Body of pancreas (tissue), 4 donors: ENCODE measurements at regions not wholly inside any gene's neighbourhood (a gene's known extent, or its start where the extent isn't known, plus 50 kb on each side); places are given as distances from the start of the nearest gene placed in this dataset.

Experiments
- POLR2A ChIP-seq, 3 donors: fragments of 450-650 bp; IDR thresholded peaks; one replicate each; pipeline ENCODE4 v1.6.1; 2016; ENCODE audit warnings: antibody characterized with exemption in 3 of 3, mild to moderate bottlenecking in 2 of 3
- TF ChIP-seq, protein P1 (sequence below), 7 experiments: fragments of 450-650 bp in 4 of 7; fragments of 200-600 bp in 3 of 7; sonication (generic) in 3 of 7; IDR thresholded peaks; one replicate each; pipeline ENCODE4 v1.5.1; 2016 to 2019; ENCODE audit warnings: antibody characterized with exemption in 7 of 7

DNA sequence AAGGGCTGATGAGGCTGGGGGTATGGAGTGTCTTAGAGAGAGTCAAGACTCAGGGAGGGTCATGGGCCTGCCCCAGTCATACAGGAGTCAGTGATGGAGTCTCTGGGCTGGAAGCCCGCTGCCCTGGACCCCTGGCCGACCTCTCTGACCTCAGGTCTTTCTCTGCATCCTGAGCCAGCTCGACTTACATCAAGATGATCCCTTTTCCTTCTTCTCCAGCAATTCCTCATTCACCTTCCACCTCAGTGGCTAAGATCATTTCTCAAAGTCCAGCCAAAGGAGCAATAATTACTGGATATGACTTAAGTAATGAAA is 308.6 kb downstream of the MATN1 start:
- TF ChIP-seq, protein P1, sequence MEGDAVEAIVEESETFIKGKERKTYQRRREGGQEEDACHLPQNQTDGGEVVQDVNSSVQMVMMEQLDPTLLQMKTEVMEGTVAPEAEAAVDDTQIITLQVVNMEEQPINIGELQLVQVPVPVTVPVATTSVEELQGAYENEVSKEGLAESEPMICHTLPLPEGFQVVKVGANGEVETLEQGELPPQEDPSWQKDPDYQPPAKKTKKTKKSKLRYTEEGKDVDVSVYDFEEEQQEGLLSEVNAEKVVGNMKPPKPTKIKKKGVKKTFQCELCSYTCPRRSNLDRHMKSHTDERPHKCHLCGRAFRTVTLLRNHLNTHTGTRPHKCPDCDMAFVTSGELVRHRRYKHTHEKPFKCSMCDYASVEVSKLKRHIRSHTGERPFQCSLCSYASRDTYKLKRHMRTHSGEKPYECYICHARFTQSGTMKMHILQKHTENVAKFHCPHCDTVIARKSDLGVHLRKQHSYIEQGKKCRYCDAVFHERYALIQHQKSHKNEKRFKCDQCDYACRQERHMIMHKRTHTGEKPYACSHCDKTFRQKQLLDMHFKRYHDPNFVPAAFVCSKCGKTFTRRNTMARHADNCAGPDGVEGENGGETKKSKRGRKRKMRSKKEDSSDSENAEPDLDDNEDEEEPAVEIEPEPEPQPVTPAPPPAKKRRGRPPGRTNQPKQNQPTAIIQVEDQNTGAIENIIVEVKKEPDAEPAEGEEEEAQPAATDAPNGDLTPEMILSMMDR (IDR thresholded peaks at IDR 0.05): no peak
- no peak for TF ChIP-seq POLR2A (IDR thresholded peaks at IDR 0.05)
